ENCODE measurements at regions not wholly inside any gene's neighbourhood (a gene's known extent, or its start where the extent isn't known, plus 50 kb on each side); places are given as distances from the start of the nearest gene placed in this dataset.

DNA sequence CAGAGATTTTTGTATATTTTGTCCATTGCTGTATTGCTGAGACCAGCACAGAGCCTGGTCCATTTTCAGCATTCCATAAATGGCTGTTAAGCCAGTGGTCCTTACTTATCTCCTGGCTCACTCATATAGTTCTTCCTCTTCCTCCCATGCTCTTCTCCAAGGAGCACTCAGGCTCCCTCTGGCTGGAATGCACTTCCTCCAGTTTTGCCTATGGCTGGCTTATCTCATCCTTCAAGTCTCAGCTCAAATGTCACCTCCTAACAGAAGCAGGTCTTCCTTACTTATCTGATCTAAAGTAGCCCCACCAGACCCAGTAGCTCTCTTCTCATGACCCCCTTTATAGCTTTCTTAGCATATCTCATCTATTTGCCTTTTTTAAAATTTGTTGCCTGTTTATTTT lies 146.9 kb downstream of the SLC30A10 start:
- ChIA-PET POLR2A (no interaction called here), CTCF (no interaction called here)
- FAIRE-seq, result no peak
- Histone ChIP-seq H3K9me3 (no peaks in the 10 kb centered on the region), H3K27ac (no peak overlapping the region), H3K4me3 (no peak overlapping the region), H3K4me2 (no peak overlapping the region), H3K4me1 (no peaks in the 10 kb centered on the region)
- DNase-seq (ENCODE audit: low read depth in 1 of 2, low spot score in 1 of 2), result no peak
- ATAC-seq, result no peak; a peak in 1 of 6 replicates
- no peak for TF ChIP-seq MYC (IDR thresholded peaks at IDR 0.05; ENCODE audit: borderline replicate concordance, low read length)
- no peak for TF ChIP-seq CHD4 (IDR thresholded peaks at IDR 0.05; ENCODE audit: borderline replicate concordance)
- TF ChIP-seq SMC3 (IDR thresholded peaks at IDR 0.05), result no peak
- no peak for TF ChIP-seq PHF8 (IDR thresholded peaks at IDR 0.05; ENCODE audit: borderline replicate concordance, low read depth)
- TF ChIP-seq ZFP36 (IDR thresholded peaks at IDR 0.05; ENCODE audit: borderline replicate concordance, partially characterized antibody), result no peak
- TF ChIP-seq, protein P1, sequence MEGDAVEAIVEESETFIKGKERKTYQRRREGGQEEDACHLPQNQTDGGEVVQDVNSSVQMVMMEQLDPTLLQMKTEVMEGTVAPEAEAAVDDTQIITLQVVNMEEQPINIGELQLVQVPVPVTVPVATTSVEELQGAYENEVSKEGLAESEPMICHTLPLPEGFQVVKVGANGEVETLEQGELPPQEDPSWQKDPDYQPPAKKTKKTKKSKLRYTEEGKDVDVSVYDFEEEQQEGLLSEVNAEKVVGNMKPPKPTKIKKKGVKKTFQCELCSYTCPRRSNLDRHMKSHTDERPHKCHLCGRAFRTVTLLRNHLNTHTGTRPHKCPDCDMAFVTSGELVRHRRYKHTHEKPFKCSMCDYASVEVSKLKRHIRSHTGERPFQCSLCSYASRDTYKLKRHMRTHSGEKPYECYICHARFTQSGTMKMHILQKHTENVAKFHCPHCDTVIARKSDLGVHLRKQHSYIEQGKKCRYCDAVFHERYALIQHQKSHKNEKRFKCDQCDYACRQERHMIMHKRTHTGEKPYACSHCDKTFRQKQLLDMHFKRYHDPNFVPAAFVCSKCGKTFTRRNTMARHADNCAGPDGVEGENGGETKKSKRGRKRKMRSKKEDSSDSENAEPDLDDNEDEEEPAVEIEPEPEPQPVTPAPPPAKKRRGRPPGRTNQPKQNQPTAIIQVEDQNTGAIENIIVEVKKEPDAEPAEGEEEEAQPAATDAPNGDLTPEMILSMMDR (IDR thresholded peaks at IDR 0.05), result no peak
- no peak for TF ChIP-seq CHD2 (IDR thresholded peaks at IDR 0.05; ENCODE audit: low read length, partially characterized antibody)
- TF ChIP-seq, protein P2, sequence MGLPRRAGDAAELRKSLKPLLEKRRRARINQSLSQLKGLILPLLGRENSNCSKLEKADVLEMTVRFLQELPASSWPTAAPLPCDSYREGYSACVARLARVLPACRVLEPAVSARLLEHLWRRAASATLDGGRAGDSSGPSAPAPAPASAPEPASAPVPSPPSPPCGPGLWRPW (IDR thresholded peaks at IDR 0.05), result no peak
- TF ChIP-seq, protein P3, sequence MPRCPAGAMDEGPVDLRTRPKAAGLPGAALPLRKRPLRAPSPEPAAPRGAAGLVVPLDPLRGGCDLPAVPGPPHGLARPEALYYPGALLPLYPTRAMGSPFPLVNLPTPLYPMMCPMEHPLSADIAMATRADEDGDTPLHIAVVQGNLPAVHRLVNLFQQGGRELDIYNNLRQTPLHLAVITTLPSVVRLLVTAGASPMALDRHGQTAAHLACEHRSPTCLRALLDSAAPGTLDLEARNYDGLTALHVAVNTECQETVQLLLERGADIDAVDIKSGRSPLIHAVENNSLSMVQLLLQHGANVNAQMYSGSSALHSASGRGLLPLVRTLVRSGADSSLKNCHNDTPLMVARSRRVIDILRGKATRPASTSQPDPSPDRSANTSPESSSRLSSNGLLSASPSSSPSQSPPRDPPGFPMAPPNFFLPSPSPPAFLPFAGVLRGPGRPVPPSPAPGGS (IDR thresholded peaks at IDR 0.05), result no peak
- no peak for TF ChIP-seq GATA3 (IDR thresholded peaks at IDR 0.05; ENCODE audit: borderline replicate concordance)
- TF ChIP-seq, protein P4, sequence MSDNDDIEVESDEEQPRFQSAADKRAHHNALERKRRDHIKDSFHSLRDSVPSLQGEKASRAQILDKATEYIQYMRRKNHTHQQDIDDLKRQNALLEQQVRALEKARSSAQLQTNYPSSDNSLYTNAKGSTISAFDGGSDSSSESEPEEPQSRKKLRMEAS (IDR thresholded peaks at IDR 0.05), result no peak
- TF ChIP-seq, protein P5, sequence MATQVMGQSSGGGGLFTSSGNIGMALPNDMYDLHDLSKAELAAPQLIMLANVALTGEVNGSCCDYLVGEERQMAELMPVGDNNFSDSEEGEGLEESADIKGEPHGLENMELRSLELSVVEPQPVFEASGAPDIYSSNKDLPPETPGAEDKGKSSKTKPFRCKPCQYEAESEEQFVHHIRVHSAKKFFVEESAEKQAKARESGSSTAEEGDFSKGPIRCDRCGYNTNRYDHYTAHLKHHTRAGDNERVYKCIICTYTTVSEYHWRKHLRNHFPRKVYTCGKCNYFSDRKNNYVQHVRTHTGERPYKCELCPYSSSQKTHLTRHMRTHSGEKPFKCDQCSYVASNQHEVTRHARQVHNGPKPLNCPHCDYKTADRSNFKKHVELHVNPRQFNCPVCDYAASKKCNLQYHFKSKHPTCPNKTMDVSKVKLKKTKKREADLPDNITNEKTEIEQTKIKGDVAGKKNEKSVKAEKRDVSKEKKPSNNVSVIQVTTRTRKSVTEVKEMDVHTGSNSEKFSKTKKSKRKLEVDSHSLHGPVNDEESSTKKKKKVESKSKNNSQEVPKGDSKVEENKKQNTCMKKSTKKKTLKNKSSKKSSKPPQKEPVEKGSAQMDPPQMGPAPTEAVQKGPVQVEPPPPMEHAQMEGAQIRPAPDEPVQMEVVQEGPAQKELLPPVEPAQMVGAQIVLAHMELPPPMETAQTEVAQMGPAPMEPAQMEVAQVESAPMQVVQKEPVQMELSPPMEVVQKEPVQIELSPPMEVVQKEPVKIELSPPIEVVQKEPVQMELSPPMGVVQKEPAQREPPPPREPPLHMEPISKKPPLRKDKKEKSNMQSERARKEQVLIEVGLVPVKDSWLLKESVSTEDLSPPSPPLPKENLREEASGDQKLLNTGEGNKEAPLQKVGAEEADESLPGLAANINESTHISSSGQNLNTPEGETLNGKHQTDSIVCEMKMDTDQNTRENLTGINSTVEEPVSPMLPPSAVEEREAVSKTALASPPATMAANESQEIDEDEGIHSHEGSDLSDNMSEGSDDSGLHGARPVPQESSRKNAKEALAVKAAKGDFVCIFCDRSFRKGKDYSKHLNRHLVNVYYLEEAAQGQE (IDR thresholded peaks at IDR 0.05), result no peak
- no peak for TF ChIP-seq KDM1A (IDR thresholded peaks at IDR 0.05; ENCODE audit: low read depth)
- TF ChIP-seq ZSCAN20 (CRISPR knock-in tag; IDR thresholded peaks at IDR 0.05), result no peak
- no peak for TF ChIP-seq HDAC2 (IDR thresholded peaks at IDR 0.05)
- no peak for TF ChIP-seq RNF2 (IDR thresholded peaks at IDR 0.05; ENCODE audit: borderline replicate concordance, low read depth)
- TF ChIP-seq EP300 (IDR thresholded peaks at IDR 0.05), result no peak

DNA sequence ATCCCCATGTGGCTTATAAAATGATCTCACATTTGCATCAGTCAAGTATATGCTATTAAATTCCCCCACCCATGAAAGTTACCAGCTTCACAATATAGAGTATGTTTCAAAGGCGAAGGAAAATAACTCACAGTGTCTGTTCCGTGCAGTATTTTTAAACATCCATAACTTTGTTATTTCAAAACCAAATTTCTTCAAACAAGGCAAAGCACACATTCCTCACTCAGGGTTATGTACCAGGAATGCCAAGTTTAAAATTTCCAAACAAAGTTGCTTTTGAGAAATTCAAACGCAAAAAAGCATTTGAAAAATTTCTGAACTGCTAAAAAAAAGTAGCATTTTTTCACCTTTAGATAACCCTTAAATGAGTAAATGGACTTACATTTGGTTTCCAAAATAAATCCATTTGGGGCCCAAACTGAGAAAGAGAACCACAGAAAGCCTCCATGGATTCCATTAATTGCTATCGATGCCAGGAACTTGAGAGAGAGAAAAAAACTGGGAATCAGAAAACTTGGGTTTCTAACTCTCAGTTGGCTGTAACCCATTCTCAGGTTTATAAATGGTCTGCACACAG lies 149.5 kb downstream of the SLC30A10 start:
- ChIA-PET CTCF (no interaction called here), POLR2A (no interaction called here)
- no peak for FAIRE-seq
- no peaks in the 10 kb centered on the region for H3K4me1 ChIP-seq
- H3K4me2 ChIP-seq, result no peak overlapping the region
- no peak for TF ChIP-seq CHD2 (IDR thresholded peaks at IDR 0.05; ENCODE audit: low read length, partially characterized antibody)
- no peak for TF ChIP-seq POLR2AphosphoS2 (conservative IDR thresholded peaks at IDR 0.05; ENCODE audit: low read length)
- TF ChIP-seq, protein P6, sequence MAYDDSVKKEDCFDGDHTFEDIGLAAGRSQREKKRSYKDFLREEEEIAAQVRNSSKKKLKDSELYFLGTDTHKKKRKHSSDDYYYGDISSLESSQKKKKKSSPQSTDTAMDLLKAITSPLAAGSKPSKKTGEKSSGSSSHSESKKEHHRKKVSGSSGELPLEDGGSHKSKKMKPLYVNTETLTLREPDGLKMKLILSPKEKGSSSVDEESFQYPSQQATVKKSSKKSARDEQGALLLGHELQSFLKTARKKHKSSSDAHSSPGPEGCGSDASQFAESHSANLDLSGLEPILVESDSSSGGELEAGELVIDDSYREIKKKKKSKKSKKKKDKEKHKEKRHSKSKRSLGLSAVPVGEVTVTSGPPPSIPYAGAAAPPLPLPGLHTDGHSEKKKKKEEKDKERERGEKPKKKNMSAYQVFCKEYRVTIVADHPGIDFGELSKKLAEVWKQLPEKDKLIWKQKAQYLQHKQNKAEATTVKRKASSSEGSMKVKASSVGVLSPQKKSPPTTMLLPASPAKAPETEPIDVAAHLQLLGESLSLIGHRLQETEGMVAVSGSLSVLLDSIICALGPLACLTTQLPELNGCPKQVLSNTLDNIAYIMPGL (CRISPR knock-in tag; IDR thresholded peaks at IDR 0.05; ENCODE audit: borderline replicate concordance), result no peak
- no peak for TF ChIP-seq EHMT2 (IDR thresholded peaks at IDR 0.05; ENCODE audit: low read depth)
- no peak for TF ChIP-seq NPAS2 (CRISPR knock-in tag; IDR thresholded peaks at IDR 0.05; ENCODE audit: borderline replicate concordance)
- TF ChIP-seq, protein P7, sequence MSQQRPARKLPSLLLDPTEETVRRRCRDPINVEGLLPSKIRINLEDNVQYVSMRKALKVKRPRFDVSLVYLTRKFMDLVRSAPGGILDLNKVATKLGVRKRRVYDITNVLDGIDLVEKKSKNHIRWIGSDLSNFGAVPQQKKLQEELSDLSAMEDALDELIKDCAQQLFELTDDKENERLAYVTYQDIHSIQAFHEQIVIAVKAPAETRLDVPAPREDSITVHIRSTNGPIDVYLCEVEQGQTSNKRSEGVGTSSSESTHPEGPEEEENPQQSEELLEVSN (IDR thresholded peaks at IDR 0.05; ENCODE audit: borderline replicate concordance, low read depth), result no peak
- no peak for TF ChIP-seq HOXA7 (CRISPR knock-in tag; IDR thresholded peaks at IDR 0.05)
- no peak for TF ChIP-seq RARB (CRISPR knock-in tag; IDR thresholded peaks at IDR 0.05)
- TF ChIP-seq ZFP36 (IDR thresholded peaks at IDR 0.05; ENCODE audit: borderline replicate concordance, partially characterized antibody), result no peak
- no peak overlapping the region for H3K4me3 ChIP-seq
- H3K9me3 ChIP-seq, result no peaks in the 10 kb centered on the region
- DNase-seq (ENCODE audit: low read depth in 1 of 2, low spot score in 1 of 2), result no peak
- no peak overlapping the region for H3K27ac ChIP-seq
- ATAC-seq, result no peak
- WGBS (ENCODE audit: missing lambda C conversion rate), result 43% methylated on average over 4 of the region's 4 CpGs

Data from A549 (cell line).